Breast epithelium (tissue), 3 donors: ENCODE measurements at regions not wholly inside any gene's neighbourhood (a gene's known extent, or its start where the extent isn't known, plus 50 kb on each side); places are given as distances from the start of the nearest gene placed in this dataset.

ENCODE experiments used
- POLR2A ChIP-seq: fragments of 450-650 bp; IDR thresholded peaks from one replicate; pipeline ENCODE4 v1.6.1; 2016; ENCODE audit warnings: antibody characterized with exemption, mild to moderate bottlenecking, moderate library complexity
- POLR2AphosphoS5 ChIP-seq, 3 donors: sonication (generic); formaldehyde crosslinking; IDR thresholded peaks; one replicate each; pipeline ENCODE4 v1.6.1; 2017; ENCODE audit warnings: antibody characterized with exemption in 3 of 3
- TF ChIP-seq, protein P1 (sequence below), 3 donors: fragments of 450-650 bp; IDR thresholded peaks; one replicate each; pipeline ENCODE4 v1.5.1; 2016 to 2017; ENCODE audit warnings: antibody characterized with exemption in 3 of 3, mild to moderate bottlenecking in 3 of 3, moderate library complexity in 3 of 3

DNA sequence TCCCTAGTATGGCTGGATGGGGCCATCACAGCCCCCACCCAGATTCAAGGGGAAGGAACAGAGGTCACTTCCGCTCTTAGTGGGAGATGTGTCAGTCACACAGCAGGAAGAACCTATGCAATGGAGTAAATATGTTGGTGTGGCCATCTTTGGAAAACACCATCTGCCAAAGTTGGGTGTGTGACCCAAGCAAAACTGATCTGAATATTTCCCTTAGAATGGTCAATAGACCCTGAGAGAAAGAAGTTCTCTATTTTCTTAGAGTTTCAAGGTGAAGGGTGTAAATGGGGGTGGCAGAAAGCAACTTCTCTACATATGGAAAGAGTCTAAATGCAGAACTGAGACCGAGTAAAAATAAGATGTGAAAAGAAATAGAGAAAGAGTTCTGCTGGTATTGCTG is 212.7 kb downstream of the ESM1 start:
- TF ChIP-seq, protein P1, sequence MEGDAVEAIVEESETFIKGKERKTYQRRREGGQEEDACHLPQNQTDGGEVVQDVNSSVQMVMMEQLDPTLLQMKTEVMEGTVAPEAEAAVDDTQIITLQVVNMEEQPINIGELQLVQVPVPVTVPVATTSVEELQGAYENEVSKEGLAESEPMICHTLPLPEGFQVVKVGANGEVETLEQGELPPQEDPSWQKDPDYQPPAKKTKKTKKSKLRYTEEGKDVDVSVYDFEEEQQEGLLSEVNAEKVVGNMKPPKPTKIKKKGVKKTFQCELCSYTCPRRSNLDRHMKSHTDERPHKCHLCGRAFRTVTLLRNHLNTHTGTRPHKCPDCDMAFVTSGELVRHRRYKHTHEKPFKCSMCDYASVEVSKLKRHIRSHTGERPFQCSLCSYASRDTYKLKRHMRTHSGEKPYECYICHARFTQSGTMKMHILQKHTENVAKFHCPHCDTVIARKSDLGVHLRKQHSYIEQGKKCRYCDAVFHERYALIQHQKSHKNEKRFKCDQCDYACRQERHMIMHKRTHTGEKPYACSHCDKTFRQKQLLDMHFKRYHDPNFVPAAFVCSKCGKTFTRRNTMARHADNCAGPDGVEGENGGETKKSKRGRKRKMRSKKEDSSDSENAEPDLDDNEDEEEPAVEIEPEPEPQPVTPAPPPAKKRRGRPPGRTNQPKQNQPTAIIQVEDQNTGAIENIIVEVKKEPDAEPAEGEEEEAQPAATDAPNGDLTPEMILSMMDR (IDR thresholded peaks at IDR 0.05), result no peak
- TF ChIP-seq POLR2A, result no peak
- no peak for TF ChIP-seq POLR2AphosphoS5 (IDR thresholded peaks at IDR 0.05)
